B cell (primary cell): ENCODE measurements at regions not wholly inside any gene's neighbourhood (a gene's known extent, or its start where the extent isn't known, plus 50 kb on each side); places are given as distances from the start of the nearest gene placed in this dataset.
"Not testable (repeated sequence)": the region's sequence is repeated elsewhere in the genome, so short reads cannot be mapped to it uniquely, and the experiment has no call there.

Experiments used
- ATAC-seq: fragments of 200-7000 bp; cut with Tn5 transposase; one replicate; pipeline ENCODE4 v1.10.0; 2021; ENCODE audit warnings: low read depth, mild to moderate bottlenecking, moderate number of reproducible peaks, moderate library complexity
- CTCF ChIA-PET: fragments of 350-600 bp; sonication (Branson Sonifier 250); formaldehyde crosslinking; loops from one replicate; lab custom pipeline; 2021; ENCODE audit warnings: antibody characterized with exemption, inconsistent platforms; lab: Charles Lee
- POLR2A ChIA-PET: fragments of 350-600 bp; sonication (Branson Sonifier 250); formaldehyde crosslinking; loops from one replicate; lab custom pipeline; 2021; ENCODE audit warnings: antibody characterized with exemption; lab: Charles Lee
- DNase-seq: peaks from one replicate; pipeline ENCODE4 v3.0.0; 2013
- H2AFZ ChIP-seq: 2 replicates; pipeline ENCODE4 v1.6.1; 2012; ENCODE audit warnings: mild to moderate bottlenecking, low read depth, low read length; ENCODE audit not compliant: insufficient read depth, poor library complexity, severe bottlenecking
- H3K27ac ChIP-seq, 2 donors: 1 replicate in 1 of 2; 2 replicates in 1 of 2; pipeline ENCODE4 v1.5.1; 2012 to 2013; ENCODE audit warnings: low read length in 2 of 2, mild to moderate bottlenecking in 2 of 2, moderate library complexity in 1 of 2
- H3K27me3 ChIP-seq, 4 experiments: fragments of 200-600 bp in 1 of 4; sonication (generic) in 1 of 4; replicated peaks in 1 of 4; 1 replicate in 2 of 4; 2 replicates in 2 of 4; pipeline versions ENCODE4 v1.6.1 to v1.7.0; 2013 to 2016; ENCODE audit warnings: low read length in 3 of 4, mild to moderate bottlenecking in 2 of 4, mixed read lengths in 1 of 4, moderate library complexity in 1 of 4; ENCODE audit not compliant: insufficient read depth in 4 of 4, control insufficient read depth in 3 of 4; ENCODE audit errors: control extremely low read depth in 1 of 4
- H3K36me3 ChIP-seq, 2 experiments: replicated peaks in 1 of 2; 1 replicate in 1 of 2; 2 replicates in 1 of 2; pipeline versions ENCODE4 v1.6.1 to v1.7.1; 2013; ENCODE audit warnings: low read length in 1 of 2; ENCODE audit not compliant: insufficient read depth in 2 of 2, control insufficient read depth in 1 of 2; ENCODE audit errors: control extremely low read depth in 1 of 2, extremely low read depth in 1 of 2
- H3K4me1 ChIP-seq, 2 donors: fragments of 200-600 bp in 1 of 2; sonication (generic) in 1 of 2; 1 replicate in 1 of 2; 2 replicates in 1 of 2; pipeline versions ENCODE4 v1.5.1 to v1.6.1; 2013 to 2017; ENCODE audit warnings: low read length in 2 of 2; ENCODE audit not compliant: control insufficient read depth in 2 of 2, insufficient read depth in 2 of 2
- H3K4me2 ChIP-seq: replicated peaks from 2 replicates; pipeline ENCODE3; 2012; ENCODE audit warnings: mild to moderate bottlenecking, low read depth, low read length; ENCODE audit not compliant: poor library complexity, severe bottlenecking
- H3K4me3 ChIP-seq, 5 experiments: fragments of 200-600 bp in 1 of 5; sonication (generic) in 1 of 5; 1 replicate in 3 of 5; 2 replicates in 2 of 5; pipeline versions ENCODE4 v1.5.1 to v1.7.0; 2011 to 2016; ENCODE audit warnings: low read length in 4 of 5, mild to moderate bottlenecking in 4 of 5, low read depth in 2 of 5, control low read depth in 1 of 5, moderate library complexity in 1 of 5; ENCODE audit not compliant: insufficient read depth in 1 of 5; ENCODE audit errors: control extremely low read depth in 1 of 5, extremely low read depth in 1 of 5
- H3K79me2 ChIP-seq: fragments of 200-600 bp; sonication (generic); one replicate; pipeline ENCODE4 v1.6.0; 2016; ENCODE audit warnings: low read length; ENCODE audit not compliant: control insufficient read depth, insufficient read depth
- H3K9ac ChIP-seq: fragments of 200-600 bp; sonication (generic); 2 replicates; pipeline ENCODE4 v1.6.1; 2017; ENCODE audit warnings: mild to moderate bottlenecking, low read length, moderate library complexity
- H3K9me3 ChIP-seq, 3 donors: one replicate each; pipeline versions ENCODE4 v1.6.1 to v1.7.1; 2013; ENCODE audit warnings: low read length in 2 of 3; ENCODE audit not compliant: control insufficient read depth in 2 of 3, insufficient read depth in 1 of 3; ENCODE audit errors: control extremely low read depth in 1 of 3
- H4K20me1 ChIP-seq: 2 replicates; pipeline ENCODE4 v1.6.0; 2012; ENCODE audit warnings: mild to moderate bottlenecking, low read length; ENCODE audit not compliant: insufficient read depth, control insufficient read depth, poor library complexity, severe bottlenecking
- H3K27ac Mint-ChIP-seq: one replicate; pipeline ENCODE4 v1.8.0; 2021; ENCODE audit warnings: mixed read lengths
- H3K27me3 Mint-ChIP-seq: one replicate; pipeline ENCODE4 v1.8.0; 2021; ENCODE audit warnings: mixed read lengths
- H3K4me1 Mint-ChIP-seq: one replicate; pipeline ENCODE4 v1.8.0; 2021; ENCODE audit warnings: mixed read lengths
- H3K4me3 Mint-ChIP-seq: one replicate; pipeline ENCODE4 v1.8.0; 2021; ENCODE audit warnings: mixed read lengths
- H3K9me3 Mint-ChIP-seq: one replicate; pipeline ENCODE4 v1.8.0; 2022; ENCODE audit warnings: mixed read lengths; ENCODE audit not compliant: insufficient read depth
- CTCF ChIP-seq: fragments of 200-600 bp; IDR thresholded peaks from one replicate; pipeline ENCODE4 v1.8.0; 2022; ENCODE audit warnings: antibody characterized with exemption, mild to moderate bottlenecking
- EZH2 ChIP-seq: IDR thresholded peaks from 2 replicates; pipeline ENCODE4 v1.6.1; 2012; ENCODE audit warnings: borderline replicate concordance, low read depth, mild to moderate bottlenecking, moderate library complexity, low read length; ENCODE audit not compliant: insufficient read depth, poor library complexity, severe bottlenecking
- WGBS: methylation state at CpG from one replicate; pipeline ENCODE4 v1.1.5; 2013; ENCODE audit warnings: missing lambda C conversion rate; ENCODE audit not compliant: insufficient coverage; 5-methylcytosine and 5-hydroxymethylcytosine counted together
- intact Hi-C: fragments of 100-400 bp; cut with micrococcal nuclease; formaldehyde crosslinking; loops from one replicate; pipeline ENCODE4 v1.10.0; 2022

GRCh38 chr5:112534611-112535255, 115.7 kb upstream of the EPB41L4A start:
- intact Hi-C loops = loop anchor here (5.0 kb wide), 1 partner anchor 42 kb away; no protein-coding TSS in a partner anchor
- H3K4me3 ChIP-seq = no peak overlapping the region
- DNase-seq = no peak
- POLR2A ChIA-PET = no interaction called here
- peaks cover 52 to 55% of the 10 kb centered on the region in 2 donors for H3K4me1 ChIP-seq
- peaks cover 0 to 18% (median 0%) of the 10 kb centered on the region in 3 donors for H3K9me3 ChIP-seq
- CTCF ChIA-PET = interaction anchor here (4.0 to 8.8 kb wide), 2 partner anchors 17 to 115 kb away, joined by 22 to 86 read pairs; partner anchors contain the start of gene EPB41L4A
- H3K27me3 ChIP-seq = no peaks in the 10 kb centered on the region
- Mint-ChIP-seq H3K27me3 (no peaks in the 10 kb centered on the region), H3K4me3 (peak overlapping the region; percentile 19), H3K4me1 (peaks cover 57% of the 10 kb centered on the region), H3K27ac (peak overlapping the region; percentile 88), H3K9me3 (no peaks in the 10 kb centered on the region)
- H2AFZ ChIP-seq = no peak overlapping the region
- ATAC-seq = no peak
- H3K27ac ChIP-seq = peak overlapping the region; percentile 45 to 76
- H3K9ac ChIP-seq = no peak overlapping the region
- H3K4me2 ChIP-seq = peak overlapping the region; percentile 59
- no peak for TF ChIP-seq EZH2
- 100% methylated on average over 1 of the region's 4 CpGs for WGBS
- H3K79me2 ChIP-seq = peaks cover 8% of the 10 kb centered on the region
- no peaks in the 10 kb centered on the region for H4K20me1 ChIP-seq
- H3K36me3 ChIP-seq = no peaks in the 10 kb centered on the region

- Mint-ChIP-seq H3K27ac (peak overlapping the region; percentile 34), H3K4me1 (peaks cover 51% of the 10 kb centered on the region), H3K27me3 (no peaks in the 10 kb centered on the region), H3K9me3 (no peaks in the 10 kb centered on the region), H3K4me3 (no peak overlapping the region)
- Histone ChIP-seq H3K27me3 (no peaks in the 10 kb centered on the region), H3K4me3 (no peak overlapping the region), H3K79me2 (peaks cover 4% of the 10 kb centered on the region), H4K20me1 (no peaks in the 10 kb centered on the region), H3K9ac (no peak overlapping the region), H3K27ac (peak overlapping the region in 1 of 2 donors; percentile 76), H3K36me3 (no peaks in the 10 kb centered on the region), H3K9me3 (peaks cover 0 to 18% (median 0%) of the 10 kb centered on the region in 3 donors), H3K4me2 (no peak overlapping the region), H2AFZ (no peak overlapping the region), H3K4me1 (peaks cover 50 to 55% of the 10 kb centered on the region in 2 donors)
- WGBS = no CpG with 5 or more reads among the region's 2 CpGs
- intact Hi-C loops = no loop called here
- no peak for ATAC-seq
- no peak for DNase-seq
- POLR2A ChIA-PET = no interaction called here
- no peak for TF ChIP-seq CTCF
- TF ChIP-seq EZH2 = no peak
- CTCF ChIA-PET = interaction anchor here (4.0 kb wide), 1 partner anchor 17 kb away, joined by 22 read pairs; no protein-coding TSS in a partner anchor
These were observed 116.3 kb upstream of the EPB41L4A start for GRCh38 chr5:112535356-112535755.

GRCh38 chr5:112544558-112544957, 125.5 kb upstream of the EPB41L4A start:
- H3K4me2 ChIP-seq, H3K79me2 ChIP-seq, H3K27ac Mint-ChIP-seq, DNase-seq, H3K4me3 ChIP-seq, H3K36me3 ChIP-seq, H3K27me3 Mint-ChIP-seq, H3K9me3 Mint-ChIP-seq, POLR2A ChIA-PET, H3K9me3 ChIP-seq, H3K4me3 Mint-ChIP-seq, H3K9ac ChIP-seq, H3K27me3 ChIP-seq, H3K27ac ChIP-seq, H2AFZ ChIP-seq, ATAC-seq, H4K20me1 ChIP-seq, intact Hi-C loops: not testable (repeated sequence)
- no CpG with 5 or more reads among the region's 3 CpGs for WGBS
- CTCF ChIA-PET = interaction anchor here (1.8 to 4.2 kb wide), 3 partner anchors 15 to 369 kb away, joined by 9 to 25 read pairs (median 10); no protein-coding TSS in a partner anchor
- H3K4me1 Mint-ChIP-seq = peaks cover 16% of the 10 kb centered on the region
- H3K4me1 ChIP-seq = peaks cover 9 to 20% of the 10 kb centered on the region in 2 donors
